ENCODE measurements at regions not wholly inside any gene's neighbourhood (a gene's known extent, or its start where the extent isn't known, plus 50 kb on each side); places are given as distances from the start of the nearest gene placed in this dataset.

DNA sequence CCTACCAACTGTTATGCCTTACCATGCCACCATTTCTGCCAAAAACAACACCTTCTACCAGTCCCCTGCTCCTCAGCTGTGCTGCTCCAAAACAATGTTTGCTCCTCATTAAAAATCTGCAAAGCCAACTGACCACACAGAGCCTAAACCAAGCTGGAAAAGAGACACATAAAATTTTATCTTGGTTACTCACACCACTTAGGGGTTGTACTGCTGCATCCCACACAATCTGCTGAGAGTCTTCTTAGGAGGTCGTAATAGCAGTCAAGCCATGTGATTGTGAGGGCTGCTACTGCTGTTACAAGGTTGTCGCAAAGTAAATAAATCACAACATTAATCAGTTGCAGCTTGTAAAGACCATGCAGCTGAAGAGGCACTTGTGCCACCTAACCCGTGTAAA is 607.4 kb upstream of the FAM241A start:
- WGBS, 3 donors: 14 to 25% (median 19%) methylated on average over 3 of the region's 3 CpGs
- intact Hi-C loops (cut with DNase I): no loop called here
- TF ChIP-seq POLR2A (IDR thresholded peaks at IDR 0.05) (no peak), EP300 (IDR thresholded peaks at IDR 0.05) (no peak)
- TF ChIP-seq, protein P1, sequence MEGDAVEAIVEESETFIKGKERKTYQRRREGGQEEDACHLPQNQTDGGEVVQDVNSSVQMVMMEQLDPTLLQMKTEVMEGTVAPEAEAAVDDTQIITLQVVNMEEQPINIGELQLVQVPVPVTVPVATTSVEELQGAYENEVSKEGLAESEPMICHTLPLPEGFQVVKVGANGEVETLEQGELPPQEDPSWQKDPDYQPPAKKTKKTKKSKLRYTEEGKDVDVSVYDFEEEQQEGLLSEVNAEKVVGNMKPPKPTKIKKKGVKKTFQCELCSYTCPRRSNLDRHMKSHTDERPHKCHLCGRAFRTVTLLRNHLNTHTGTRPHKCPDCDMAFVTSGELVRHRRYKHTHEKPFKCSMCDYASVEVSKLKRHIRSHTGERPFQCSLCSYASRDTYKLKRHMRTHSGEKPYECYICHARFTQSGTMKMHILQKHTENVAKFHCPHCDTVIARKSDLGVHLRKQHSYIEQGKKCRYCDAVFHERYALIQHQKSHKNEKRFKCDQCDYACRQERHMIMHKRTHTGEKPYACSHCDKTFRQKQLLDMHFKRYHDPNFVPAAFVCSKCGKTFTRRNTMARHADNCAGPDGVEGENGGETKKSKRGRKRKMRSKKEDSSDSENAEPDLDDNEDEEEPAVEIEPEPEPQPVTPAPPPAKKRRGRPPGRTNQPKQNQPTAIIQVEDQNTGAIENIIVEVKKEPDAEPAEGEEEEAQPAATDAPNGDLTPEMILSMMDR (IDR thresholded peaks at IDR 0.05): no peak

GRCh38 chr4:111540671-111541070 is 604.6 kb upstream of the FAM241A start:
- H3K4me1 ChIP-seq (ENCODE audit: insufficient read depth): no peaks in the 10 kb centered on the region
- no peaks in the 10 kb centered on the region for H3K27me3 ChIP-seq
- H3K9me3 ChIP-seq: no peaks in the 10 kb centered on the region
- H3K4me3 ChIP-seq: no peak overlapping the region
- no peak overlapping the region for H3K27ac ChIP-seq
- DNase-seq: no peak
- TF ChIP-seq, protein P1 (IDR thresholded peaks at IDR 0.05): no peak
- TF ChIP-seq EP300 (IDR thresholded peaks at IDR 0.05) (no peak), POLR2A (IDR thresholded peaks at IDR 0.05) (no peak)
- intact Hi-C loops (cut with DNase I): no loop called here
- H3K36me3 ChIP-seq: no peaks in the 10 kb centered on the region

More for the DNA sequence above, 607.4 kb upstream of the FAM241A start:
- Histone ChIP-seq H3K27me3 (no peaks in the 10 kb centered on the region), H3K9me3 (no peaks in the 10 kb centered on the region), H3K4me1 (ENCODE audit: insufficient read depth) (no peaks in the 10 kb centered on the region), H3K27ac (no peak overlapping the region), H3K4me3 (no peak overlapping the region), H3K36me3 (no peaks in the 10 kb centered on the region)
- DNase-seq: no peak

GRCh38 chr4:111542056-111542455 is 603.2 kb upstream of the FAM241A start:
- Histone ChIP-seq H3K4me3 (no peak overlapping the region), H3K27me3 (no peaks in the 10 kb centered on the region), H3K4me1 (ENCODE audit: insufficient read depth) (no peaks in the 10 kb centered on the region), H3K36me3 (no peaks in the 10 kb centered on the region), H3K27ac (no peak overlapping the region), H3K9me3 (no peaks in the 10 kb centered on the region)
- no peak for DNase-seq
- TF ChIP-seq EP300 (IDR thresholded peaks at IDR 0.05): no peak
- TF ChIP-seq, protein P1 (IDR thresholded peaks at IDR 0.05): no peak
- no peak for TF ChIP-seq POLR2A (IDR thresholded peaks at IDR 0.05)
- intact Hi-C loops (cut with DNase I): no loop called here

DNA sequence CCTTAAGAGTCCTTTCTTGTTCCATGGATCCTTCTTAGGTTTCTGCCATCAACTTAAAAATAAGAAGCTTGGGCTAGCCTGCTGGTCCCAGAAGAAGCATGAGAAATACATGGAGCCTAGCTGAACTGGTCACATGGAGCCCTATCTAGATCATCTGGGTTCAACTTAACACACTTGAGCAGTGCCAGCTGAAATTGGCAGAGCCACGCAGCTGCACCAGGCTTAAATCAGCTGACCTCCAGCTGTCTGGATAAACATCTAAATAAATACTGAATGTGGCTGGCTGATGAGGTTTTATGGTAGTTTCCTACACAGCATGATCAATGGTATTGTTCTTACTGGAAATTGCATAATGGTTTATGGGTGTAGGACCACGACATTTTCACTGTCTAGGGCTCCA is 598.4 kb upstream of the FAM241A start:
- Histone ChIP-seq H3K27ac (no peak overlapping the region), H3K4me3 (no peak overlapping the region), H3K9me3 (no peaks in the 10 kb centered on the region), H3K36me3 (no peaks in the 10 kb centered on the region), H3K27me3 (no peaks in the 10 kb centered on the region), H3K4me1 (ENCODE audit: insufficient read depth) (no peaks in the 10 kb centered on the region)
- 57 to 63% (median 60%) methylated on average over 2 of the region's 2 CpGs for WGBS, 3 donors
- intact Hi-C loops (cut with DNase I): no loop called here
- no peak for DNase-seq
- TF ChIP-seq, protein P1 (IDR thresholded peaks at IDR 0.05): no peak
- TF ChIP-seq EP300 (IDR thresholded peaks at IDR 0.05) (no peak), POLR2A (IDR thresholded peaks at IDR 0.05) (no peak)
